ENCODE measurements at regions not wholly inside any gene's neighbourhood (a gene's known extent, or its start where the extent isn't known, plus 50 kb on each side); places are given as distances from the start of the nearest gene placed in this dataset.

DNA sequence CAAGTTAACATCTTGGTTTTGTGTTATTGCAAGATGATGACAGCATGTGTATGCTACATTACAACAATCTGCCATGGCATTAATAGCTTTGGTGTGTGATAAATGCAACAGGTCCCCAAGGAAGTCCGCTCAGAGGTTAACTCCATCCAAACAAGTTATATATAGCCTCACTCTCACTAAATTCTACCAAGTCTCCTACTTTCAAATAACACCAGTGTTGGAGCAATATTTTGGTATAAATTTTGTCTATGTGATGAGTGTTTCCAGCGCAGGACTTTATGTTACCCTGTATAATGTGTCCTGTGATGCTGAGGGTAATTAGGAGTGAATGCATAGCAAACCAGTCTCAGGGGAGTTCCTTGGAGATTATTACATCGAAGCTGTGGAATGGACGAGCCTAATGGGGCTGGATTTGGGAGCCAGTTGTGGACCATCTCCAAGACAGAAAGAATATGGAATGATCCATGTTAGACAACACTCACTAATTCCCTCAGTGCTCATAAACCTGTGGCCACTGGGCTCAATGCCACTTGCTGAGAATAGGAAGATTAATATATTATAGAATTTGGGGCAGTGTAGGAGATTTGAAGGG lies 127.6 kb upstream of the CXCL12 start:
- peak; percentile 20 for DNase-seq (ENCODE audit: low spot score)
- no peaks in the 10 kb centered on the region for H3K36me3 ChIP-seq (replicated peaks; ENCODE audit: insufficient read depth, low read depth)
- no peaks in the 10 kb centered on the region for H4K20me1 ChIP-seq (ENCODE audit: insufficient read depth, poor library complexity, severe bottlenecking)
- H3K9me2 ChIP-seq (replicated peaks; ENCODE audit: insufficient read depth): no peaks in the 10 kb centered on the region
- TF ChIP-seq CTCF (IDR thresholded peaks at IDR 0.05; ENCODE audit: poor library complexity) (no peak), EZH2phosphoT487 (IDR thresholded peaks at IDR 0.05; ENCODE audit: low read depth, severe bottlenecking, unreplicated experiment) (no peak), EZH2 (IDR thresholded peaks at IDR 0.05; ENCODE audit: borderline replicate concordance) (no peak)
- H3K4me3 ChIP-seq: no peak overlapping the region
- H3K79me2 ChIP-seq: no peaks in the 10 kb centered on the region
- H3K4me2 ChIP-seq: no peak overlapping the region
- no peaks in the 10 kb centered on the region for H3K9me3 ChIP-seq (ENCODE audit: low read depth)
- peaks cover 5% of the 10 kb centered on the region for H3K4me1 ChIP-seq (ENCODE audit: insufficient read depth)
- no peaks in the 10 kb centered on the region for H3K27me3 ChIP-seq
- H2AFZ ChIP-seq: no peak overlapping the region
- no peak overlapping the region for H3K27ac ChIP-seq
- WGBS (ENCODE audit: low lambda C conversion rate, missing lambda C conversion rate): 70% methylated on average over 4 of the region's 4 CpGs

- no peaks in the 10 kb centered on the region for H3K9me3 ChIP-seq (ENCODE audit: low read depth)
- H3K36me3 ChIP-seq (replicated peaks; ENCODE audit: insufficient read depth, low read depth): no peaks in the 10 kb centered on the region
- no peak overlapping the region for H3K27ac ChIP-seq
- peaks cover 5% of the 10 kb centered on the region for H3K4me1 ChIP-seq (ENCODE audit: insufficient read depth)
- no peak overlapping the region for H3K4me2 ChIP-seq
- H3K27me3 ChIP-seq: no peaks in the 10 kb centered on the region
- TF ChIP-seq EZH2phosphoT487 (IDR thresholded peaks at IDR 0.05; ENCODE audit: low read depth, severe bottlenecking, unreplicated experiment): no peak
- TF ChIP-seq EZH2 (IDR thresholded peaks at IDR 0.05; ENCODE audit: borderline replicate concordance): no peak
- TF ChIP-seq CTCF (IDR thresholded peaks at IDR 0.05; ENCODE audit: poor library complexity): no peak
- no peaks in the 10 kb centered on the region for H4K20me1 ChIP-seq (ENCODE audit: insufficient read depth, poor library complexity, severe bottlenecking)
- H2AFZ ChIP-seq: no peak overlapping the region
- H3K79me2 ChIP-seq: no peaks in the 10 kb centered on the region
- WGBS (ENCODE audit: low lambda C conversion rate, missing lambda C conversion rate): 69% methylated on average over 5 of the region's 5 CpGs
- H3K9me2 ChIP-seq (replicated peaks; ENCODE audit: insufficient read depth): no peaks in the 10 kb centered on the region
- no peak for DNase-seq (ENCODE audit: low spot score)
- H3K4me3 ChIP-seq: no peak overlapping the region
These were observed 128.7 kb upstream of the CXCL12 start for GRCh38 chr10:44513591-44513990.

DNA sequence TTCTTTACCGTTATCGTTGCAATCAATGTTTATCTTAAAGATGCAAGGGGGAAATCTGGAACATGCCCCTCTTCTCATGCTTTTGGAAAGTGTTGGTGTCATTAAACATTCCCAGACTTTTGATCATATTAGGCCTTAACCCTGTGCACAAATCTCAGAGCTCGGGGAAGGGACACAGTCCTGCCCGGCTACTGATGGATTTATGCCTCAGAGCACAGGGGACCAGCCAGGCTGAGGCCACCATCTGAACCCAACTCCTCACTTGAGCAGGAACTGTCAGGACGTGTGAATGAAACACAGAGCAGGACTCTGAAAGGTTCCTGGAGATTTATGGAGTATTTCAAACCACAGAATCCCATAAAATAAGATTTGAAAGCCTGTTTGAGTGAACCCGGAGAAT lies 132.0 kb upstream of the CXCL12 start:
- 43% methylated on average over 6 of the region's 6 CpGs for WGBS (ENCODE audit: low lambda C conversion rate, missing lambda C conversion rate)
- no peak overlapping the region for H3K4me2 ChIP-seq

More for the DNA sequence above, 132.0 kb upstream of the CXCL12 start:
- Histone ChIP-seq H3K36me3 (replicated peaks; ENCODE audit: insufficient read depth, low read depth) (no peaks in the 10 kb centered on the region), H3K4me1 (ENCODE audit: insufficient read depth) (peaks cover 5% of the 10 kb centered on the region), H3K27ac (no peak overlapping the region), H3K27me3 (no peaks in the 10 kb centered on the region), H2AFZ (no peak overlapping the region), H3K79me2 (no peaks in the 10 kb centered on the region), H3K4me3 (no peak overlapping the region), H3K9me3 (ENCODE audit: low read depth) (no peaks in the 10 kb centered on the region), H3K9me2 (replicated peaks; ENCODE audit: insufficient read depth) (no peaks in the 10 kb centered on the region), H4K20me1 (ENCODE audit: insufficient read depth, poor library complexity, severe bottlenecking) (no peaks in the 10 kb centered on the region)
- DNase-seq (ENCODE audit: low spot score): no peak
- TF ChIP-seq EZH2 (IDR thresholded peaks at IDR 0.05; ENCODE audit: borderline replicate concordance): no peak
- no peak for TF ChIP-seq CTCF (IDR thresholded peaks at IDR 0.05; ENCODE audit: poor library complexity)
- TF ChIP-seq EZH2phosphoT487 (IDR thresholded peaks at IDR 0.05; ENCODE audit: low read depth, severe bottlenecking, unreplicated experiment): no peak

Measured in hepatocyte (in vitro differentiated cells).